Brain microvascular endothelial cell (primary cell): ENCODE measurements at regions not wholly inside any gene's neighbourhood (a gene's known extent, or its start where the extent isn't known, plus 50 kb on each side); places are given as distances from the start of the nearest gene placed in this dataset.
"Not testable (repeated sequence)": the region's sequence is repeated elsewhere in the genome, so short reads cannot be mapped to it uniquely, and the experiment has no call there.

ENCODE experiments used
- DNase-seq: peaks from one replicate; pipeline ENCODE4 v3.0.0-alpha.2; 2020
- H3K27ac ChIP-seq: fragments of 250-450 bp; sonication (Bioruptor Pico); 2 replicates; pipeline ENCODE4 v1.5.1; 2020; ENCODE audit warnings: mild to moderate bottlenecking, moderate library complexity
- H3K27me3 ChIP-seq: fragments of 250-450 bp; sonication (Bioruptor Pico); replicated peaks from 2 replicates; pipeline ENCODE4 v1.5.1; 2020; ENCODE audit warnings: mild to moderate bottlenecking
- H3K36me3 ChIP-seq: fragments of 250-450 bp; sonication (Bioruptor Pico); replicated peaks from 2 replicates; pipeline ENCODE4 v1.5.1; 2020; ENCODE audit warnings: mild to moderate bottlenecking
- H3K4me3 ChIP-seq: 2 replicates; pipeline ENCODE4 v1.5.1; 2011; ENCODE audit warnings: low read depth, mild to moderate bottlenecking, control low read depth, low read length, moderate library complexity
- in situ Hi-C: cut with HindIII; loops from 2 replicates; pipeline ENCODE4 v1.10.0; 2017; ENCODE audit warnings: low sequenced_read_pairs, low pct_ligation_motif_present
- TF ChIP-seq, protein P1 (sequence below): IDR thresholded peaks from 2 replicates; pipeline ENCODE4 v1.5.1; 2011; ENCODE audit warnings: low read depth, mild to moderate bottlenecking, moderate library complexity, low read length, control low read depth, inconsistent platforms; ENCODE audit errors: missing control alignments

DNA sequence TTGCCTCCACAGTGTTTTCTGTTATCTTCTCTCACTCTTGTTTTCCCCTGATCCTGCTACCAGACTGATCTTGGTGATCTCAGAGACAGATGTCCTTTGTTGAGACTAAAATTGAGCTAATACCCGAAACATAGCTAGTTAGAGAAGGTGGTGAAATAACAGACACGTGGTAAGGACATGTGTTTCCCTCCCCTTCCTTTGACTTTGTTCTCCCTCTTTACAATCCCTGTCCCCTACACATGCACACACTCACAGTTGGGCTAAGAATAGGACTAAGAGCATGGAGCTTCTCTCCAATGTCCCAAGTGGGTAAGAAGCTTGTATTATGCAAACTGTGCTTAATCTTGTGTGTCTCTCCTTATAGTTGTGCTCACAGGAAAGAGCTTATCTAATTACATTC lies 1603.0 kb upstream of the C9orf72 start:
- in situ Hi-C loops: no loop called here
- H3K36me3 ChIP-seq: no peaks in the 10 kb centered on the region

DNA sequence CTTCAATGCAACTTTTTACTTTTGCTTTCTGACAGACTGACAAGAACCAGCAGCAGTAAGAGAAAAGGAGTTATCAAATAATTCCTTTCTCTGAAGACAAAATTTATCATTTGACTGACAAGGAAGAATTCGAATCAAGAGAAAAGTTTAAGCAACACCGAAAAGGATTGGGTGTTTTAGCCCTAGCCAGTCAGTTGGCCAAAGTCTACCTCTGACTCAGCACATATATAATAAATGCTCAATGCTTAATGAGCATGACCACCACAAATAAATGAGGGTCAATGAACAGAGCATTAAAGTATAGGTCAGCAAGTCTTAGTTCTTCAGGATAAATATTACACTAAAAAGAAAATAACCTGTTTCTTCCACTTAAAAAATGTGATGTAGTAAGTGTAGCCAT lies 1603.5 kb upstream of the C9orf72 start:
- no peak overlapping the region for H3K4me3 ChIP-seq
- TF ChIP-seq, protein P1, sequence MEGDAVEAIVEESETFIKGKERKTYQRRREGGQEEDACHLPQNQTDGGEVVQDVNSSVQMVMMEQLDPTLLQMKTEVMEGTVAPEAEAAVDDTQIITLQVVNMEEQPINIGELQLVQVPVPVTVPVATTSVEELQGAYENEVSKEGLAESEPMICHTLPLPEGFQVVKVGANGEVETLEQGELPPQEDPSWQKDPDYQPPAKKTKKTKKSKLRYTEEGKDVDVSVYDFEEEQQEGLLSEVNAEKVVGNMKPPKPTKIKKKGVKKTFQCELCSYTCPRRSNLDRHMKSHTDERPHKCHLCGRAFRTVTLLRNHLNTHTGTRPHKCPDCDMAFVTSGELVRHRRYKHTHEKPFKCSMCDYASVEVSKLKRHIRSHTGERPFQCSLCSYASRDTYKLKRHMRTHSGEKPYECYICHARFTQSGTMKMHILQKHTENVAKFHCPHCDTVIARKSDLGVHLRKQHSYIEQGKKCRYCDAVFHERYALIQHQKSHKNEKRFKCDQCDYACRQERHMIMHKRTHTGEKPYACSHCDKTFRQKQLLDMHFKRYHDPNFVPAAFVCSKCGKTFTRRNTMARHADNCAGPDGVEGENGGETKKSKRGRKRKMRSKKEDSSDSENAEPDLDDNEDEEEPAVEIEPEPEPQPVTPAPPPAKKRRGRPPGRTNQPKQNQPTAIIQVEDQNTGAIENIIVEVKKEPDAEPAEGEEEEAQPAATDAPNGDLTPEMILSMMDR: no peak
- in situ Hi-C loops: no loop called here
- DNase-seq: no peak
- H3K27ac ChIP-seq: no peak overlapping the region
- no peaks in the 10 kb centered on the region for H3K36me3 ChIP-seq
- H3K27me3 ChIP-seq: no peaks in the 10 kb centered on the region

More for the DNA sequence above, 1603.0 kb upstream of the C9orf72 start:
- H3K27ac ChIP-seq: no peak overlapping the region
- no peaks in the 10 kb centered on the region for H3K27me3 ChIP-seq
- TF ChIP-seq, protein P1: no peak
- DNase-seq: no peak
- H3K4me3 ChIP-seq: no peak overlapping the region

DNA sequence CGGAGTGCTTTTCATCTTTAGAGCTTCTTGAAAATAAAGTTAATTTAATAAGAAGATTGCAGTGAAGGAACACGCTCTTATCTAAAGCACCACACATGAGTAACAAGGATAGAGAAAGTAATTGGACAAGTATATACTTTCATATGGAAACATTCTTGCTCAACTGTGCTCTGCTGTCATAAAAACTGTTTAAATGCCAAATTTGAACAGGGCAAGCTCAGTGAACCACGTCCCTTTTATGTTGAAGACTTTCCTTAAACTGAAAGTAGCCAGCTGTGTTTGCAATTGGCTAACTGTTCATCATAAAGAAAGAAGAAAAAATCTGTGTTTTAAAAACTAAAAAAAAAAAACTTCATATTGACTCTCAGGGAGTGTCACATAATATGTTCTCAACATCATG lies 1610.7 kb upstream of the C9orf72 start:
- Histone ChIP-seq H3K4me3 (no peak overlapping the region), H3K36me3 (no peaks in the 10 kb centered on the region), H3K27ac (no peak overlapping the region), H3K27me3 (no peaks in the 10 kb centered on the region)
- in situ Hi-C loops: no loop called here
- TF ChIP-seq, protein P1: no peak
- no peak for DNase-seq

DNA sequence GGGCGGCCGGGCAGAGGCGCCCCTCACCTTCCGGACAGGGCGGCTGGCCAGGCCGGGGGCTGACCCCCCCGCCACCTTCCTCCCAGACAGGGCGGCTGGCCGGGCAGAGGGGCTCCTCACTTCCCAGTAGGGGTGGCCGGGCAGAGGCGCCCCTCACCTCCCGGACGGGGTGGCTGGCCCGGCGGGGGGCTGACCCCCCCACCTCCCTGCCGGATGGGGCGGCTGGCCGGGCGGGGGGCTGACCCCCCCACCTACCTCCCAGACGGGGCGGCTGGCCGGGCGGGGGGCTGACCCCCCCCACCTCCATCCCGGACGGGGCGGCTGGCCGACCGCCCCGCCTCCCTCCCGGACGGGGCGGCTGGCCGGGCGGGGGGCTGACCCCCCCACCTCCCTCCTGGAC lies 1615.5 kb upstream of the C9orf72 start:
- in situ Hi-C loops, H3K27me3 ChIP-seq, H3K4me3 ChIP-seq, H3K27ac ChIP-seq, H3K36me3 ChIP-seq, DNase-seq: not testable (repeated sequence)

DNA sequence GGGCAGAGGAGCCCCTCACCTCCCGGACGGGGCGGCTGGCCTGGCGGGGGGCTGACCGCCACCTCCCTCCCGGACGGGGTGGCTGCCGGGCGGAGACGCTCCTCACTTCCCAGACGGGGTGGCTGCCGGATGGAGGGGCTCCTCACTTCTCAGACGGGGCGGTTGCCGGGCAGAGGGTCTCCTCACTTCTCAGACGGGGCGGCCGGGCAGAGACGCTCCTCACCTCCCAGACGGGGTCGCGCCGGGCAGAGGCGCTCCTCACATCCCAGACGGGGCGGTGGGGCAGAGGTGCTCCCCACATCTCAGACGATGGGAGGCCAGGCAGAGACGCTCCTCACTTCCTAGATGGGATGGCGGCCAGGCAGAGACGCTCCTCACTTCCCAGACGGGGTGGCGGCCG lies 1615.9 kb upstream of the C9orf72 start:
- in situ Hi-C loops, H3K36me3 ChIP-seq, H3K27me3 ChIP-seq, H3K4me3 ChIP-seq, H3K27ac ChIP-seq, DNase-seq: not testable (repeated sequence)

DNA sequence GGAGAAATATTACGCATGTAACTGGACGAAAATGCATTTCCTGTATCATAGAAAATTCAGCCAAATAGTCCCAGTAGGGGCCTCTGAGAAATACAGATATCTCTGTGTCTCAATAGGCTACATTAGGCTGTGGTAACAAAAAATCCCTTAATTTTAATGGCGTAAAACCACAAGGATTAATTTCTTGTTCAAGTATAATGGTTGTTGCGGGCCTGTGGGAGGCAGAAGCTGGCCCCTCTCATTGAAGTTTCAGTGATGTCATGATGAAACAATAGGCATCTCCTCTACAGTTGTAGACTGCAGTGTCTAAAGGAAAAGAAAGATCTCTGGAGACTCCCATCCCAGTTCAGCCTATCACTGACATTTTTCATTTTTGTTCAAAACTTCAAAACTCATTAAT lies 1625.6 kb upstream of the C9orf72 start:
- Histone ChIP-seq H3K27me3 (no peaks in the 10 kb centered on the region), H3K36me3 (no peaks in the 10 kb centered on the region), H3K27ac (no peak overlapping the region), H3K4me3 (no peak overlapping the region)
- TF ChIP-seq, protein P1: no peak
- in situ Hi-C loops: no loop called here
- no peak for DNase-seq

DNA sequence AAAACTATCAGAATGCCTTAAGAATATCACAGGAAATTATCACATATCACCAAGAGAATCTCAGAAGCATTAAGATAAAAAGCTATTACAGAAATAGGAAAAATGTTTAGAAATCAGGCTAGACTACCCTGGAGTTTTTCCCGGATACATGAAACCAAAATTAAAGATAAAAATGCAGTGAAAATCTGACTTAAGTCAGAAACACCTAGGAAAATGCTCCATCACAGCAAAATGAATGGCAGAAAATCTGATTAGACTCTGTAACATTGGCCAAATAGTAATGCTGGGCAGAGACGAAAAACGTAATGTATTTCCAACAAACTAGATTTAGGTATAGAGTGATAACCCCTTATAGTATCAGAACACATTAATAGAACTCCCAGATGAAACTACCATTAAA lies 1626.7 kb upstream of the C9orf72 start:
- Histone ChIP-seq H3K27me3 (no peaks in the 10 kb centered on the region), H3K27ac (no peak overlapping the region), H3K36me3 (no peaks in the 10 kb centered on the region), H3K4me3 (no peak overlapping the region)
- in situ Hi-C loops: no loop called here
- no peak for DNase-seq
- TF ChIP-seq, protein P1: no peak
